ENCODE measurements at regions not wholly inside any gene's neighbourhood (a gene's known extent, or its start where the extent isn't known, plus 50 kb on each side); places are given as distances from the start of the nearest gene placed in this dataset.

- TF ChIP-seq, protein P1, sequence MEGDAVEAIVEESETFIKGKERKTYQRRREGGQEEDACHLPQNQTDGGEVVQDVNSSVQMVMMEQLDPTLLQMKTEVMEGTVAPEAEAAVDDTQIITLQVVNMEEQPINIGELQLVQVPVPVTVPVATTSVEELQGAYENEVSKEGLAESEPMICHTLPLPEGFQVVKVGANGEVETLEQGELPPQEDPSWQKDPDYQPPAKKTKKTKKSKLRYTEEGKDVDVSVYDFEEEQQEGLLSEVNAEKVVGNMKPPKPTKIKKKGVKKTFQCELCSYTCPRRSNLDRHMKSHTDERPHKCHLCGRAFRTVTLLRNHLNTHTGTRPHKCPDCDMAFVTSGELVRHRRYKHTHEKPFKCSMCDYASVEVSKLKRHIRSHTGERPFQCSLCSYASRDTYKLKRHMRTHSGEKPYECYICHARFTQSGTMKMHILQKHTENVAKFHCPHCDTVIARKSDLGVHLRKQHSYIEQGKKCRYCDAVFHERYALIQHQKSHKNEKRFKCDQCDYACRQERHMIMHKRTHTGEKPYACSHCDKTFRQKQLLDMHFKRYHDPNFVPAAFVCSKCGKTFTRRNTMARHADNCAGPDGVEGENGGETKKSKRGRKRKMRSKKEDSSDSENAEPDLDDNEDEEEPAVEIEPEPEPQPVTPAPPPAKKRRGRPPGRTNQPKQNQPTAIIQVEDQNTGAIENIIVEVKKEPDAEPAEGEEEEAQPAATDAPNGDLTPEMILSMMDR (IDR thresholded peaks at IDR 0.05; ENCODE audit: low read length) = no peak
- no peak for TF ChIP-seq EZH2 (IDR thresholded peaks at IDR 0.05; ENCODE audit: borderline replicate concordance, low read length)
These were observed 54.4 kb downstream of the ZNF503 start for GRCh38 chr10:75347186-75347585.

Data from OCI-LY1 (cell line).